Glutamatergic neuron (in vitro differentiated cells): ENCODE measurements at regions not wholly inside any gene's neighbourhood (a gene's known extent, or its start where the extent isn't known, plus 50 kb on each side); places are given as distances from the start of the nearest gene placed in this dataset.

Source experiments
- DNase-seq: peaks from one replicate; pipeline ENCODE4 v3.0.0; 2022
- H3K27ac Mint-ChIP-seq: one replicate; pipeline ENCODE4 v1.8.0; 2020; ENCODE audit warnings: mild to moderate bottlenecking, mixed read lengths, inconsistent platforms; ENCODE audit not compliant: unreplicated experiment
- H3K27me3 Mint-ChIP-seq: one replicate; pipeline ENCODE4 v1.8.0; 2020; ENCODE audit warnings: mild to moderate bottlenecking, moderate library complexity, mixed read lengths, inconsistent platforms; ENCODE audit not compliant: unreplicated experiment
- H3K36me3 Mint-ChIP-seq: one replicate; pipeline ENCODE4 v1.8.0; 2020; ENCODE audit warnings: mild to moderate bottlenecking, mixed read lengths, inconsistent platforms; ENCODE audit not compliant: unreplicated experiment
- H3K4me1 Mint-ChIP-seq: one replicate; pipeline ENCODE4 v1.8.0; 2020; ENCODE audit warnings: mild to moderate bottlenecking, low read depth, mixed read lengths, inconsistent platforms; ENCODE audit not compliant: unreplicated experiment
- H3K4me3 Mint-ChIP-seq: one replicate; pipeline ENCODE4 v1.8.0; 2020; ENCODE audit warnings: mild to moderate bottlenecking, mixed read lengths, inconsistent platforms; ENCODE audit not compliant: unreplicated experiment
- H3K9me3 Mint-ChIP-seq: one replicate; pipeline ENCODE4 v1.8.0; 2020; ENCODE audit warnings: mild to moderate bottlenecking, moderate library complexity, mixed read lengths, inconsistent platforms; ENCODE audit not compliant: unreplicated experiment
- CTCF ChIP-seq: fragments of 200-600 bp; sonication (generic); IDR thresholded peaks from one replicate; pipeline ENCODE4 v1.5.0; 2021; ENCODE audit not compliant: partially characterized antibody, unreplicated experiment

DNA sequence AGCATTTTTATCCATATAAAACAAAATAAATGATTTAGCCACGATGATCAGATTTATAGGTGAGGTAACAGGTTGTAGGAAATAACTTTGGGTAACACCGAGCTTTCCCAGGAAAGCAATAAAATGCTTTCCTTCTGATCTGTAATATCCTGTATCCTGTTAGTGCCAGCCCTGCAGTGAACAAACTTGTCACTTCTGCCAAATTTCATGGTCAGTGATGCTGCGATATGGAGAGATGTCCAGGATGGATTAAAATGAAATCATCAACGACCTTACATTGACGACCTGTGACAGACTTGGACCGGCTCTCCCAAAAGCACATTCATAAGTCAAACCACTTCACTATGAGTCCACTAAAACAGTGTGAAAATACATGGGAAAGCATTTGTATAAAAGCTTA lies 608.0 kb upstream of the NRP1 start:
- no peaks in the 10 kb centered on the region for H3K27me3 Mint-ChIP-seq

DNA sequence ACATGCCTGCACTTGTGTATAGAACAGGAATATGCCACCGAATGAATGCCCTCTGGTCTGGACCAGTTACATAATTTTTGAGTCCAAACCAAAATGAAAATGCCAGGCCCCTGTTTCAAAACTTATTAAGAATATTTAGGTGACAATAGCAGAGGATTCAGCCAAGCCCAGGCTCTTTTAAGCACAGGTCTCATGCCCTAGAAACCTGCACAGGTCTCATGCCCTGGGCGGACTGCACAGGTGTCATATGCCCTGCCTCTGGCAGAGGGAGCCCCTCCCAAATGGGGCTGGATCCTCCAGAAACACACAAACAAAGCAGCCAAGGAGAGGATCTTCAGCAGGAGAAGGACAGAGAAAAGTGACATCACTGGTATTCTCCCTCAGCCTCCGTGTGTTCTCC lies 605.4 kb upstream of the NRP1 start:
- no peak for DNase-seq
- Mint-ChIP-seq H3K9me3 (no peaks in the 10 kb centered on the region), H3K27ac (no peak overlapping the region), H3K27me3 (no peaks in the 10 kb centered on the region), H3K4me1 (peaks cover 5% of the 10 kb centered on the region), H3K4me3 (no peak overlapping the region), H3K36me3 (no peaks in the 10 kb centered on the region)
- TF ChIP-seq CTCF, result no peak

More for the DNA sequence above, 608.0 kb upstream of the NRP1 start:
- Mint-ChIP-seq H3K27ac (no peak overlapping the region), H3K9me3 (no peaks in the 10 kb centered on the region), H3K36me3 (peaks cover 5% of the 10 kb centered on the region), H3K4me3 (no peak overlapping the region), H3K4me1 (no peaks in the 10 kb centered on the region)
- no peak for TF ChIP-seq CTCF
- no peak for DNase-seq

GRCh38 chr10:33939410-33939809 lies 604.9 kb upstream of the NRP1 start:
- Mint-ChIP-seq H3K27ac (no peak overlapping the region), H3K9me3 (no peaks in the 10 kb centered on the region), H3K36me3 (no peaks in the 10 kb centered on the region), H3K27me3 (no peaks in the 10 kb centered on the region), H3K4me3 (no peak overlapping the region), H3K4me1 (peaks cover 5% of the 10 kb centered on the region)
- no peak for DNase-seq
- no peak for TF ChIP-seq CTCF

GRCh38 chr10:33938001-33938400 lies 603.5 kb upstream of the NRP1 start:
- Mint-ChIP-seq H3K9me3 (no peaks in the 10 kb centered on the region), H3K27me3 (no peaks in the 10 kb centered on the region), H3K36me3 (no peaks in the 10 kb centered on the region), H3K4me3 (no peak overlapping the region), H3K27ac (no peak overlapping the region), H3K4me1 (peaks cover 5% of the 10 kb centered on the region)
- no peak for DNase-seq
- TF ChIP-seq CTCF, result no peak

DNA sequence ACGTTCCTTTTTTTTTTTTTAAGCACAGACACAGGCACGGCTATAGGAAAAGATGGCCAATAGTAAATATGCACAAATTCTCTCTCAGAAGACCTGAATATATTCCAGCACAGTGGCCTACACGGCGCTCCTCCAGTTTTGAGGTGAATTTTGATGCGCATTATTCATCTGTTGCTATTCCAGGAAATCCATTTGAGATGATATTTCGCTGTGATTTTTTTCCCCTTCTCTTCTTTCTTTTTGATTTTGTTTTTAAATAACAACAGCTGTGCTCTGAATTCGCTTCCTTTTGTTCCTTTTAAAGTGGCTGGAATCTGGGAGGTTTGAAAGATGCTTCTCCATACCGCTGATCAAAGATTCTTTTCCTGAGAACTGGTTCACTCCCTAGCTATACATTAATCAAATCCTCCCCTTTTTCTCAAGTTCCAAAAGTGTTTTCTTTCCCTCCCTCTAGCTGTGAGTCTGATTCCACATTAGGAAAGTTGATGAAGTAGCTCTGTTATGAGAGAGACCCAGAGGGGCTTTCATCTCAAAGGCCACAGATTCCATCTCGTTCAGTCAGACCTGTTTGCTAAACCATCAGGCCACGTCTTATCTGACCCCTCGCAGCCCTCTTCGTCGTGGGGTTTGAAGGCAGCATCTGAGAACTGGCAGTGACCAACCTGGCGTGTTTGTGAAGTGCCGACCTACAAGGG lies 602.7 kb upstream of the NRP1 start:
- no peak for DNase-seq
- H3K4me1 Mint-ChIP-seq, result peaks cover 5% of the 10 kb centered on the region
- H3K36me3 Mint-ChIP-seq, result no peaks in the 10 kb centered on the region
- no peak overlapping the region for H3K27ac Mint-ChIP-seq
- no peaks in the 10 kb centered on the region for H3K9me3 Mint-ChIP-seq
- no peaks in the 10 kb centered on the region for H3K27me3 Mint-ChIP-seq
- H3K4me3 Mint-ChIP-seq, result no peak overlapping the region
- no peak for TF ChIP-seq CTCF
